Tibial nerve (tissue), 4 donors: ENCODE measurements at regions not wholly inside any gene's neighbourhood (a gene's known extent, or its start where the extent isn't known, plus 50 kb on each side); places are given as distances from the start of the nearest gene placed in this dataset.

Experiments
- DNase-seq, 2 donors: peaks; one replicate each; pipeline ENCODE4 v3.0.0-alpha.2; 2019; ENCODE audit warnings: low spot score in 2 of 2
- H3K27ac ChIP-seq, 4 donors: fragments of 200-600 bp; sonication (generic) in 3 of 4; one replicate each; pipeline ENCODE4 v1.5.1; 2017 to 2019; ENCODE audit warnings: mild to moderate bottlenecking in 1 of 4
- H3K27me3 ChIP-seq, 2 donors: fragments of 200-600 bp; sonication (generic) in 1 of 2; one replicate each; pipeline versions ENCODE4 v1.5.1 to v1.6.0; 2017 to 2019
- H3K36me3 ChIP-seq, 3 donors: fragments of 200-600 bp; sonication (generic); one replicate each; pipeline ENCODE4 v1.5.1; 2018 to 2019
- H3K4me1 ChIP-seq, 4 donors: fragments of 200-600 bp; sonication (generic) in 3 of 4; one replicate each; pipeline ENCODE4 v1.5.1; 2017 to 2019
- H3K4me3 ChIP-seq, 4 donors: fragments of 200-600 bp; sonication (generic) in 3 of 4; one replicate each; pipeline ENCODE4 v1.5.1; 2017 to 2019; ENCODE audit warnings: mild to moderate bottlenecking in 1 of 4, moderate library complexity in 1 of 4
- H3K9me3 ChIP-seq, 4 donors: fragments of 200-600 bp; sonication (generic) in 3 of 4; one replicate each; pipeline ENCODE4 v1.5.1; 2017 to 2019
- CTCF ChIP-seq, 5 experiments: fragments of 200-600 bp in 3 of 5; fragments of 450-650 bp in 2 of 5; sonication (generic) in 3 of 5; IDR thresholded peaks; one replicate each; pipeline ENCODE4 v1.5.1; 2016 to 2019; ENCODE audit warnings: antibody characterized with exemption in 5 of 5, mild to moderate bottlenecking in 3 of 5, moderate library complexity in 2 of 5
- EP300 ChIP-seq, 2 donors: sonication (generic); formaldehyde crosslinking; IDR thresholded peaks; one replicate each; pipeline ENCODE4 v1.6.1; 2017; ENCODE audit warnings: antibody characterized with exemption in 2 of 2, mild to moderate bottlenecking in 1 of 2
- POLR2A ChIP-seq, 2 donors: fragments of 450-650 bp; IDR thresholded peaks; one replicate each; pipeline ENCODE4 v1.6.1; 2017; ENCODE audit warnings: antibody characterized with exemption in 2 of 2, mild to moderate bottlenecking in 2 of 2, moderate library complexity in 2 of 2
- WGBS, 2 donors: methylation state at CpG; one replicate each; pipeline ENCODE4 v1.1.5; 2018; 5-methylcytosine and 5-hydroxymethylcytosine counted together

GRCh38 chr9:28892538-28892937 lies 1319.3 kb upstream of the C9orf72 start:
- 71 to 76% methylated on average over 1 of the region's 1 CpG for WGBS, 2 donors
- no peak for TF ChIP-seq POLR2A (IDR thresholded peaks at IDR 0.05)
- TF ChIP-seq EP300 (IDR thresholded peaks at IDR 0.05) = no peak
- TF ChIP-seq CTCF (IDR thresholded peaks at IDR 0.05) = no peak

DNA sequence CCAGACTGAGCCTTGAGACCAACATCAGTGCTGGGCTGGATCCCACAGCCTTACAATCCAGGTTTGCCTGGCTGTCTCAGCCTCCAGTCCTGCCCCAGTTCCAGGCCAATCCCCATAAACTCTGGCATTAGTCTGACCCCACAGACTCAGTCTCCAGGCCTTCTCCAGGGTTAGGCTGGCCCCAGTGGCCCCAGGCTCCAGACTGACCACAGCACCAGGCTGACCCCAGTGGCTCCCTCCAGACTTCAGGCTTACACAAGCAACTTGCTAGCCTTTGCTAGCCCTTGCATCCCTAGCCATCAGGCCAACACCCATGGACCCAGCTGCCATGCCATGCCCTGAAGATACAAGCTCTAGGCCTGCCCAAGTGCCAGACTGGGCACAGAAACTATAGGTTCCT lies 1326.0 kb upstream of the C9orf72 start:
- Histone ChIP-seq H3K9me3 (peaks cover 0 to 7% (median 3%) of the 10 kb centered on the region in 4 donors), H3K36me3 (no peaks in the 10 kb centered on the region), H3K27ac (no peak overlapping the region), H3K4me3 (no peak overlapping the region), H3K27me3 (no peaks in the 10 kb centered on the region), H3K4me1 (no peaks in the 10 kb centered on the region)
- DNase-seq = no peak
- no peak for TF ChIP-seq POLR2A (IDR thresholded peaks at IDR 0.05)

More at GRCh38 chr9:28892538-28892937, 1319.3 kb upstream of the C9orf72 start:
- Histone ChIP-seq H3K27ac (no peak overlapping the region), H3K9me3 (no peaks in the 10 kb centered on the region), H3K4me3 (no peak overlapping the region), H3K4me1 (no peaks in the 10 kb centered on the region), H3K27me3 (no peaks in the 10 kb centered on the region), H3K36me3 (no peaks in the 10 kb centered on the region)
- no peak for DNase-seq

DNA sequence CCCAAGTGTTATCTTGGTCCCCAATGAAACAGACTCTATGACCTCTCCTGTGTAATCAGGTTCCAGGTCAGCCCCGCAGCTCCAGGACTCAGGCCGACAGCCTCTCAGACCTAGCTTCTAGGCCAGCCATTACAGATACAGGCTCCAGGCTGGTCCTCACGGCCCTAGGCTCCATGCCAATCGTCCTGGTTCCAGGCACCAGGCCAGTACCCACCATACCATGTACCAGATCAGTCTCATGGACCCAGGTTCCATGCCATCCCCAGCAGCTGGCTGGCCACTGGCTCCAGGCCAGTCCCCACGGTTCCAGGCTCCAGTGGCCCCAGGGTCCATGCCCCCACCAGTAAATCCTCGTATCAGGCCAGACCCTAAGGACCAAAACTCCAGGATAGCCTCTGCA lies 1326.6 kb upstream of the C9orf72 start:
- H3K36me3 ChIP-seq = no peaks in the 10 kb centered on the region
- H3K4me1 ChIP-seq = no peaks in the 10 kb centered on the region
- DNase-seq = no peak
- WGBS, 2 donors = 68 to 94% methylated on average over 4 to 6 of the region's 6 CpGs
- H3K9me3 ChIP-seq = peaks cover 0 to 7% (median 3%) of the 10 kb centered on the region in 4 donors
- no peaks in the 10 kb centered on the region for H3K27me3 ChIP-seq
- H3K4me3 ChIP-seq = no peak overlapping the region
- no peak overlapping the region for H3K27ac ChIP-seq
- TF ChIP-seq EP300 (IDR thresholded peaks at IDR 0.05) (no peak), CTCF (IDR thresholded peaks at IDR 0.05) (no peak), POLR2A (IDR thresholded peaks at IDR 0.05) (no peak)

GRCh38 chr9:28900406-28900805 lies 1327.1 kb upstream of the C9orf72 start:
- H3K36me3 ChIP-seq = no peaks in the 10 kb centered on the region
- H3K27me3 ChIP-seq = no peaks in the 10 kb centered on the region
- no peak for TF ChIP-seq CTCF (IDR thresholded peaks at IDR 0.05)
- TF ChIP-seq EP300 (IDR thresholded peaks at IDR 0.05) = no peak
- TF ChIP-seq POLR2A (IDR thresholded peaks at IDR 0.05) = no peak
- 80% methylated on average over 1 of the region's 1 CpG for WGBS, 2 donors
- DNase-seq = no peak
- no peak overlapping the region for H3K27ac ChIP-seq
- no peak overlapping the region for H3K4me3 ChIP-seq
- peaks cover 0 to 7% (median 3%) of the 10 kb centered on the region in 4 donors for H3K9me3 ChIP-seq
- H3K4me1 ChIP-seq = no peaks in the 10 kb centered on the region

GRCh38 chr9:28909526-28909925 lies 1336.2 kb upstream of the C9orf72 start:
- Histone ChIP-seq H3K4me3 (no peak overlapping the region), H3K36me3 (no peaks in the 10 kb centered on the region), H3K27me3 (no peaks in the 10 kb centered on the region), H3K4me1 (no peaks in the 10 kb centered on the region), H3K27ac (no peak overlapping the region), H3K9me3 (no peaks in the 10 kb centered on the region)
- TF ChIP-seq POLR2A (IDR thresholded peaks at IDR 0.05) (no peak), EP300 (IDR thresholded peaks at IDR 0.05) (no peak), CTCF (IDR thresholded peaks at IDR 0.05) (no peak)
- DNase-seq = no peak
- WGBS, 2 donors = 78 to 90% methylated on average over 1 of the region's 1 CpG

DNA sequence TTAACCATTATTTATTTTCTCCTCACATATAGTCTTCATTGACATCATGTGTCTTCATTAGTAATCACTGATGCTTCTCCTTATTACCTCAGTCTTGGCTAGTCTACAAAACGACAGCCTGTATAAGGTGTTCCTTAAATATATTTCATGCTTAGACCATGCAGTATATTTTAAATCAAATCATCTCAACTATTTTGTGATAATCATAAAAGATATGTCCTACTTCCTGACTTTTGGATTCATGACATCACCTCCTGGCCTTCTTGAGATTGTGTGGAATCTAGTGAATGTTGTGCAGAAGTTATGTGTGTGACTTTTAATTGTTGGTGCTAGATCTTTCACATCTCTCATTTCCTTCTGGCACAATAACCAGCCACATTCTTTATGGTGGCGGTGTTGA lies 1339.3 kb upstream of the C9orf72 start:
- Histone ChIP-seq H3K27ac (no peak overlapping the region), H3K36me3 (no peaks in the 10 kb centered on the region), H3K27me3 (no peaks in the 10 kb centered on the region), H3K9me3 (no peaks in the 10 kb centered on the region), H3K4me1 (no peaks in the 10 kb centered on the region), H3K4me3 (no peak overlapping the region)
- no peak for DNase-seq
- TF ChIP-seq POLR2A (IDR thresholded peaks at IDR 0.05) (no peak), EP300 (IDR thresholded peaks at IDR 0.05) (no peak), CTCF (IDR thresholded peaks at IDR 0.05) (no peak)
- 73 to 77% methylated on average over 2 of the region's 2 CpGs for WGBS, 2 donors
